ENCODE measurements at regions not wholly inside any gene's neighbourhood (a gene's known extent, or its start where the extent isn't known, plus 50 kb on each side); places are given as distances from the start of the nearest gene placed in this dataset.
"Not testable (repeated sequence)": the region's sequence is repeated elsewhere in the genome, so short reads cannot be mapped to it uniquely, and the experiment has no call there.

GRCh38 chr2:234861841-234862735 lies 89.7 kb upstream of the SH3BP4 start:
- no peak for TF ChIP-seq CTCF (IDR thresholded peaks at IDR 0.05)
- no peak for DNase-seq
- intact Hi-C loops (cut with DNase I; ENCODE audit: low total_unique reads): no loop called here

GRCh38 chr2:234859330-234859872 lies 92.4 kb upstream of the SH3BP4 start:
- H3K9me3 ChIP-seq; H3K4me1 ChIP-seq; H3K27me3 ChIP-seq; in situ Hi-C loops (cut with MboI; ENCODE audit: low pct_ligation_motif_present in 1 of 4, low pct_unique_long_range_greater_than_20kb in 1 of 4, low sequenced_read_pairs in 3 of 4); H3K36me3 ChIP-seq; H3K27ac ChIP-seq; intact Hi-C loops (cut with DNase I; ENCODE audit: low total_unique reads); DNase-seq; H3K4me3 ChIP-seq: not testable (repeated sequence)
- WGBS, 2 donors (ENCODE audit: low coverage in 1 of 2): 91 to 100% methylated on average over 3 to 8 of the region's 8 CpGs

More at GRCh38 chr2:234861841-234862735, 89.7 kb upstream of the SH3BP4 start:
- no peak overlapping the region for H3K4me3 ChIP-seq
- H3K27ac ChIP-seq: no peak overlapping the region
- no peaks in the 10 kb centered on the region for H3K27me3 ChIP-seq
- peaks cover 0 to 4% (median 0%) of the 10 kb centered on the region in 4 donors for H3K4me1 ChIP-seq
- H3K9me3 ChIP-seq: no peaks in the 10 kb centered on the region
- in situ Hi-C loops (cut with MboI; ENCODE audit: low pct_ligation_motif_present in 1 of 4, low pct_unique_long_range_greater_than_20kb in 1 of 4, low sequenced_read_pairs in 3 of 4): no loop called here
- H3K36me3 ChIP-seq: no peaks in the 10 kb centered on the region
- WGBS, 2 donors (ENCODE audit: low coverage in 1 of 2): 80 to 89% methylated on average over 4 to 12 of the region's 12 CpGs

GRCh38 chr2:234858790-234859329 lies 93.0 kb upstream of the SH3BP4 start:
- in situ Hi-C loops (cut with MboI; ENCODE audit: low pct_ligation_motif_present in 1 of 4, low pct_unique_long_range_greater_than_20kb in 1 of 4, low sequenced_read_pairs in 3 of 4): no loop called here
- 74 to 88% methylated on average over 3 to 6 of the region's 6 CpGs for WGBS, 2 donors (ENCODE audit: low coverage in 1 of 2)

GRCh38 chr2:234858145-234858544 lies 93.7 kb upstream of the SH3BP4 start:
- H3K9me3 ChIP-seq: no peaks in the 10 kb centered on the region
- no peak for DNase-seq
- in situ Hi-C loops (cut with MboI; ENCODE audit: low pct_ligation_motif_present in 1 of 4, low pct_unique_long_range_greater_than_20kb in 1 of 4, low sequenced_read_pairs in 3 of 4) (no loop called here), intact Hi-C loops (cut with DNase I; ENCODE audit: low total_unique reads) (no loop called here)
- H3K27me3 ChIP-seq: no peaks in the 10 kb centered on the region
- H3K4me1 ChIP-seq: no peaks in the 10 kb centered on the region
- H3K27ac ChIP-seq: no peak overlapping the region
- H3K4me3 ChIP-seq: no peak overlapping the region
- 83 to 86% methylated on average over 3 to 7 of the region's 7 CpGs for WGBS, 2 donors (ENCODE audit: low coverage in 1 of 2)
- no peaks in the 10 kb centered on the region for H3K36me3 ChIP-seq
- TF ChIP-seq EP300 (IDR thresholded peaks at IDR 0.05; ENCODE audit: low read depth) (no peak), POLR2AphosphoS5 (IDR thresholded peaks at IDR 0.05) (no peak), CTCF (IDR thresholded peaks at IDR 0.05) (no peak), POLR2A (IDR thresholded peaks at IDR 0.05) (no peak)

More at GRCh38 chr2:234858790-234859329, 93.0 kb upstream of the SH3BP4 start:
- no peaks in the 10 kb centered on the region for H3K9me3 ChIP-seq
- intact Hi-C loops (cut with DNase I; ENCODE audit: low total_unique reads): no loop called here
- H3K4me3 ChIP-seq: no peak overlapping the region
- DNase-seq: no peak
- H3K27ac ChIP-seq: no peak overlapping the region
- TF ChIP-seq POLR2A (IDR thresholded peaks at IDR 0.05) (no peak), EP300 (IDR thresholded peaks at IDR 0.05; ENCODE audit: low read depth) (no peak), CTCF (IDR thresholded peaks at IDR 0.05) (no peak), POLR2AphosphoS5 (IDR thresholded peaks at IDR 0.05) (no peak)
- H3K36me3 ChIP-seq: no peaks in the 10 kb centered on the region
- H3K4me1 ChIP-seq: peaks cover 0 to 4% (median 0%) of the 10 kb centered on the region in 4 donors
- H3K27me3 ChIP-seq: no peaks in the 10 kb centered on the region

Measured in transverse colon (tissue), 4 donors.